ENCODE measurements at regions not wholly inside any gene's neighbourhood (a gene's known extent, or its start where the extent isn't known, plus 50 kb on each side); places are given as distances from the start of the nearest gene placed in this dataset.

DNA sequence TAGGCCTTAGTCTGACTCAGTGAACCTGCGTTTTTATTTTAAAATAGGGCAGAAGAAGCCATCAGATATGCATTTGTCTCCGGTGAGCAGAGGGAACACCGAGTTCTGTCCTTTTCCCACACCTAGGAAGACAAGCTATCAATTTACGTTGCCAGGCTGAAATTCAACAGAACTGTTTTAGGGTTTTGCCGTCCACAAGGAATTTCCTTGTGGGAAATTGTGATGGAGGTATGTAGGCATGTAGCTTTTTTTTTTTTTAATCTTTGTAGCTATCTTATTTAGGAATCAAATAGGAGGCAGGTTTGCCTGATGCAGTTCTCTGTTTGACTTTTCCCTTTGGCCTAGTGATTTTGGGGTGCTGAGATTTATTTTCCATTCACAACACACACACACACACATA is 62.0 kb upstream of the ASAP2 start:
- ChIA-PET POLR2A (interaction anchor here (3.3 kb wide), 1 partner anchor 90 kb away, joined by 12 read pairs; no protein-coding TSS in a partner anchor), CTCF (ENCODE audit: low intra/inter-chr PET ratio, low total read pairs) (no interaction called here)
- ATAC-seq (no peak), DNase-seq (ENCODE audit: low spot score) (no peak), FAIRE-seq (no peak)
- Histone ChIP-seq H3K4me1 (ENCODE audit: insufficient read depth, low read length) (peaks cover 42% of the 10 kb centered on the region), H3K4me2 (ENCODE audit: low read depth, low read length) (no peak overlapping the region), H3K9ac (ENCODE audit: insufficient read depth, low read depth, low read length) (no peak overlapping the region), H3K4me3 (replicated peaks in 1 of 3; ENCODE audit: insufficient read depth in 1 of 3, low read depth in 2 of 3, low read length in 3 of 3) (no peak overlapping the region), H3K36me3 (replicated peaks in 1 of 2; ENCODE audit: control insufficient read depth in 1 of 2, insufficient read depth in 2 of 2, low read length in 2 of 2) (no peaks in the 10 kb centered on the region), H3K79me2 (ENCODE audit: insufficient read depth, low read length) (no peaks in the 10 kb centered on the region), H4K20me1 (ENCODE audit: insufficient read depth, low read length) (no peaks in the 10 kb centered on the region), H2AFZ (ENCODE audit: low read length) (no peak overlapping the region), H3K9me3 (ENCODE audit: low read length) (no peaks in the 10 kb centered on the region), H3K27ac (ENCODE audit: extremely low read length, insufficient read depth, low read length) (no peak overlapping the region), H3K27me3 (ENCODE audit: control insufficient read depth in 1 of 2, insufficient read depth in 2 of 2, low read length in 2 of 2) (peaks cover 10 to 45% of the 10 kb centered on the region in 2 experiments; a peak in 3 of 5 replicates)
- BruUV-seq (replicated peaks): no TSS peak
- intact Hi-C loops (cut with micrococcal nuclease; ENCODE audit: unreplicated experiment): no loop called here
- 69% methylated on average over 5 of the region's 5 CpGs for WGBS (ENCODE audit: low lambda C conversion rate)
- TF ChIP-seq NR2F1 (CRISPR knock-in tag; IDR thresholded peaks at IDR 0.05): no peak
- TF ChIP-seq SIN3A (IDR thresholded peaks at IDR 0.05; ENCODE audit: borderline replicate concordance, low read depth, low read length): no peak
- TF ChIP-seq, protein P1, sequence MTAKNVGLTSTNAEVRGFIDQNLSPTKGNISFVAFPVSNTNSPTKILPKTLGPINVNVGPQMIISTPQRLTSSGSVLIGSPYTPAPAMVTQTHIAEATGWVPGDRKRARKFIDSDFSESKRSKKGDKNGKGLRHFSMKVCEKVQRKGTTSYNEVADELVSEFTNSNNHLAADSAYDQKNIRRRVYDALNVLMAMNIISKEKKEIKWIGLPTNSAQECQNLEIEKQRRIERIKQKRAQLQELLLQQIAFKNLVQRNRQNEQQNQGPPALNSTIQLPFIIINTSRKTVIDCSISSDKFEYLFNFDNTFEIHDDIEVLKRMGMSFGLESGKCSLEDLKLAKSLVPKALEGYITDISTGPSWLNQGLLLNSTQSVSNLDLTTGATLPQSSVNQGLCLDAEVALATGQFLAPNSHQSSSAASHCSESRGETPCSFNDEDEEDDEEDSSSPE (CRISPR knock-in tag; IDR thresholded peaks at IDR 0.05): no peak
- no peak for TF ChIP-seq GABPB1 (CRISPR knock-in tag; IDR thresholded peaks at IDR 0.05)
- TF ChIP-seq TFDP1 (CRISPR knock-in tag; IDR thresholded peaks at IDR 0.05; ENCODE audit: borderline replicate concordance): no peak
- TF ChIP-seq ZNF670 (CRISPR knock-in tag; IDR thresholded peaks at IDR 0.05; ENCODE audit: borderline replicate concordance): no peak
- no peak for TF ChIP-seq NFKBIZ (CRISPR knock-in tag; IDR thresholded peaks at IDR 0.05)
- no peak for TF ChIP-seq HMGA1 (CRISPR knock-in tag; conservative IDR thresholded peaks at IDR 0.05)
- TF ChIP-seq, protein P2, sequence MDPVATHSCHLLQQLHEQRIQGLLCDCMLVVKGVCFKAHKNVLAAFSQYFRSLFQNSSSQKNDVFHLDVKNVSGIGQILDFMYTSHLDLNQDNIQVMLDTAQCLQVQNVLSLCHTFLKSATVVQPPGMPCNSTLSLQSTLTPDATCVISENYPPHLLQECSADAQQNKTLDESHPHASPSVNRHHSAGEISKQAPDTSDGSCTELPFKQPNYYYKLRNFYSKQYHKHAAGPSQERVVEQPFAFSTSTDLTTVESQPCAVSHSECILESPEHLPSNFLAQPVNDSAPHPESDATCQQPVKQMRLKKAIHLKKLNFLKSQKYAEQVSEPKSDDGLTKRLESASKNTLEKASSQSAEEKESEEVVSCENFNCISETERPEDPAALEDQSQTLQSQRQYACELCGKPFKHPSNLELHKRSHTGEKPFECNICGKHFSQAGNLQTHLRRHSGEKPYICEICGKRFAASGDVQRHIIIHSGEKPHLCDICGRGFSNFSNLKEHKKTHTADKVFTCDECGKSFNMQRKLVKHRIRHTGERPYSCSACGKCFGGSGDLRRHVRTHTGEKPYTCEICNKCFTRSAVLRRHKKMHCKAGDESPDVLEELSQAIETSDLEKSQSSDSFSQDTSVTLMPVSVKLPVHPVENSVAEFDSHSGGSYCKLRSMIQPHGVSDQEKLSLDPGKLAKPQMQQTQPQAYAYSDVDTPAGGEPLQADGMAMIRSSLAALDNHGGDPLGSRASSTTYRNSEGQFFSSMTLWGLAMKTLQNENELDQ (CRISPR knock-in tag; IDR thresholded peaks at IDR 0.05; ENCODE audit: borderline replicate concordance): no peak
- in situ Hi-C loops (cut with HindIII; ENCODE audit: extremely low pct_ligation_motif_present, low pct_unique_long_range_greater_than_20kb): loop anchor here (10.0 kb wide), 4 partner anchors 60 to 290 kb away; partner anchors contain the start of gene ASAP2

All from HepG2 (cell line).